ENCODE measurements at regions not wholly inside any gene's neighbourhood (a gene's known extent, or its start where the extent isn't known, plus 50 kb on each side); places are given as distances from the start of the nearest gene placed in this dataset.
A peak's percentile ranks its signal among the peaks of the same experiment; 100 is the strongest.

DNA sequence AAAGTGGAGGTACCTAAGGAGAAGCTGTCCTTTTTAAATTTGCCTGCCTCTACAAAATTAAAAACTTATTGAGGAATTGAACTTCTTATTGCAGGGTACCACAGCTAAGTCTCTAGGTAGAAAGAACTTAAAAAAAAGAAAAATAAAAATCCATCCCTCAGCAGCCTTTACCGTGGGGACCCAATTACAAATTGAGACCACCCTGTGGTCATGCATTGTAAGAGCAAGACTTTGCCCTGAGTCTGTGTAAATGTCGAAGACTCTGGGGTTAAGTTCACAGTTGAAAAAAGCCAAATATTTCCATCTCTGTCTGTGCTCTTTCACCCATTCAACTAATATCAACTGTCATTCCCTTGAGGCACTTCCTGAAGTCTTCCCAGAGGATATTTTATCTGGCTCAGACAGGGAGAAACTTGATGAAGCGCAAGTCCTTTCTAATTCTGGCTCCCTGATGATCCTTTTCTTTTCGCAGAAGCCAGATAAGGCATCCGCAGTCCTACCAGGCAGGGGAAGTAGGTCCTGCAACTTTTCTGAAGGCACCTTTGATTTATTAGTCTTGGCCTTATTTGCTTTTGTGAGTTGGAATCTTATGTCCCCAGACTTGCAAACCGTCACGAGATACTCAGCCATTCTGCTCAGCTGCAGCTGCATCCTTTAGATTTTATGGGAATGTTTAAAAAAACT lies 323.8 kb upstream of the WWC1 start:
- H3K9ac ChIP-seq (ENCODE audit: low read depth in 1 of 2, low read length in 2 of 2) = no peak overlapping the region
- no peak overlapping the region for H3K4me3 ChIP-seq (ENCODE audit: low read depth in 1 of 3, low read length in 3 of 3)
- no peaks in the 10 kb centered on the region for H3K4me1 ChIP-seq (ENCODE audit: control insufficient read depth in 4 of 4, insufficient read depth in 4 of 4, low read length in 3 of 4)
- WGBS = 36% methylated on average over 7 of the region's 7 CpGs
- DNase-seq (ENCODE audit: low spot score) = no peak
- no peak overlapping the region for H3K27ac ChIP-seq (ENCODE audit: low read depth in 1 of 2, low read length in 2 of 2)
- H3K27me3 ChIP-seq (ENCODE audit: control insufficient read depth in 4 of 4, insufficient read depth in 4 of 4, low read length in 3 of 4) = no peaks in the 10 kb centered on the region
- H3K36me3 ChIP-seq (ENCODE audit: control insufficient read depth in 4 of 4, insufficient read depth in 3 of 4, low read depth in 1 of 4, low read length in 3 of 4) = no peaks in the 10 kb centered on the region
- TF ChIP-seq RXRA (IDR thresholded peaks at IDR 0.05) (peak in 1 of 2 donors; percentile 12), JUND (IDR thresholded peaks at IDR 0.05) (no peak)
- no peaks in the 10 kb centered on the region for H3K9me3 ChIP-seq (ENCODE audit: control insufficient read depth in 4 of 4, low read length in 3 of 4)

DNA sequence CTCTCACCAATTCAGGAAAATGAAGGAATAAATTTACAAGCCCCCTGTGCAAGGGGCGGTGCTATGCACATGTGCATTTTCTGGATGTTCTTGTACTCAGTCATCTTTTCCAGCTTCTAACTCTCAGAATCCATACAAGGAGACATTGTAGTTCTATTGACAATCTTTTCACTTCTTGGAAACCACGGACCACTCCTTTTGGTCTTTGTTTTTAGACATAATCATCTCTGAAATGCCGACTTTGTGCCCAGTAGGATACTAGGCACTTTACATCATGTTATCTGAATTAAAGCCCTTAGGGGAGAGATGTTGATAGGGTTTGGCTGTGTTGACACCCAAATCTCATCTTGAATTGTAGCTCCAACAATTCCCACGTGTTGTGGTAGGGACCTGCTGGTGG lies 322.6 kb upstream of the WWC1 start:
- H3K9me3 ChIP-seq (ENCODE audit: control insufficient read depth in 4 of 4, low read length in 3 of 4) = no peaks in the 10 kb centered on the region
- no peak for TF ChIP-seq SP1 (IDR thresholded peaks at IDR 0.05)
- no peak for TF ChIP-seq GABPA (IDR thresholded peaks at IDR 0.05 in 1 of 2, conservative IDR thresholded peaks at IDR 0.05 in 1 of 2)
- no peak for TF ChIP-seq FOXA2 (IDR thresholded peaks at IDR 0.05)
- no peak for TF ChIP-seq FOXA1 (IDR thresholded peaks at IDR 0.05)
- no peak for TF ChIP-seq RAD21 (IDR thresholded peaks at IDR 0.05)
- no peak for TF ChIP-seq MAX (IDR thresholded peaks at IDR 0.05)
- TF ChIP-seq ATF3 (IDR thresholded peaks at IDR 0.05) = no peak
- no peak for TF ChIP-seq HNF4G (IDR thresholded peaks at IDR 0.05)
- TF ChIP-seq CTCF (IDR thresholded peaks at IDR 0.05; ENCODE audit: low read depth, low read length, missing input control) = no peak
- H3K4me1 ChIP-seq (ENCODE audit: control insufficient read depth in 4 of 4, insufficient read depth in 4 of 4, low read length in 3 of 4) = no peaks in the 10 kb centered on the region
- H3K27ac ChIP-seq (ENCODE audit: low read depth in 1 of 2, low read length in 2 of 2) = no peak overlapping the region
- no peak overlapping the region for H3K9ac ChIP-seq (ENCODE audit: low read depth in 1 of 2, low read length in 2 of 2)
- no peaks in the 10 kb centered on the region for H3K36me3 ChIP-seq (ENCODE audit: control insufficient read depth in 4 of 4, insufficient read depth in 3 of 4, low read depth in 1 of 4, low read length in 3 of 4)
- H3K4me3 ChIP-seq (ENCODE audit: low read depth in 1 of 3, low read length in 3 of 3) = no peak overlapping the region
- DNase-seq (ENCODE audit: low spot score) = no peak
- 79% methylated on average over 4 of the region's 4 CpGs for WGBS
- no peaks in the 10 kb centered on the region for H3K27me3 ChIP-seq (ENCODE audit: control insufficient read depth in 4 of 4, insufficient read depth in 4 of 4, low read length in 3 of 4)

DNA sequence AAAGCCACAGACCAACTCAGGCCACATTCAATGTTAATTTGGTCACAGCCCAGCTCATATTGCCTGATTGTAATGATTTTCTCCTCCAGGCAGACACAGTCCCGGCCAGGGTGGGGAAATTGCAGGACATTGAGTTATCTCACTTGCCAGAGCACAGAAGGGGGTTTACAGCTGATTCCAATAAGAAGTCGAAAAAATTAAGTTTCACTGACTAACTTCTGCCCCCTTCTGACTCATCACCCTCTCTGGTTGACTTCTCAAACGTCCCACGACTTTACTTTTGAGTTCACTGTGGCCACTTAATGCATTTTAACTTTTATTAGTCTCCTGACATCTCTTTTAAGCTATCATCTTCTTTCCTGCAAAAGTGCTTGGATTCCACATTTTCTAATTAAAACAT lies 321.4 kb upstream of the WWC1 start:
- H3K9ac ChIP-seq (ENCODE audit: low read depth in 1 of 2, low read length in 2 of 2) = no peak overlapping the region
- no peak overlapping the region for H3K4me3 ChIP-seq (ENCODE audit: low read depth in 1 of 3, low read length in 3 of 3)
- no peak overlapping the region for H3K27ac ChIP-seq (ENCODE audit: low read depth in 1 of 2, low read length in 2 of 2)
- TF ChIP-seq HNF4G (IDR thresholded peaks at IDR 0.05) (no peak), GABPA (IDR thresholded peaks at IDR 0.05 in 1 of 2, conservative IDR thresholded peaks at IDR 0.05 in 1 of 2) (no peak), RXRA (IDR thresholded peaks at IDR 0.05) (no peak), EGR1 (IDR thresholded peaks at IDR 0.05; ENCODE audit: low read depth in 2 of 2) (no peak), CTCF (IDR thresholded peaks at IDR 0.05; ENCODE audit: low read depth, low read length, missing input control) (no peak), MAX (IDR thresholded peaks at IDR 0.05) (no peak), JUND (IDR thresholded peaks at IDR 0.05) (no peak), ATF3 (IDR thresholded peaks at IDR 0.05) (no peak), FOXA2 (IDR thresholded peaks at IDR 0.05) (no peak), TAF1 (conservative IDR thresholded peaks at IDR 0.05) (no peak)
- TF ChIP-seq, protein P1, sequence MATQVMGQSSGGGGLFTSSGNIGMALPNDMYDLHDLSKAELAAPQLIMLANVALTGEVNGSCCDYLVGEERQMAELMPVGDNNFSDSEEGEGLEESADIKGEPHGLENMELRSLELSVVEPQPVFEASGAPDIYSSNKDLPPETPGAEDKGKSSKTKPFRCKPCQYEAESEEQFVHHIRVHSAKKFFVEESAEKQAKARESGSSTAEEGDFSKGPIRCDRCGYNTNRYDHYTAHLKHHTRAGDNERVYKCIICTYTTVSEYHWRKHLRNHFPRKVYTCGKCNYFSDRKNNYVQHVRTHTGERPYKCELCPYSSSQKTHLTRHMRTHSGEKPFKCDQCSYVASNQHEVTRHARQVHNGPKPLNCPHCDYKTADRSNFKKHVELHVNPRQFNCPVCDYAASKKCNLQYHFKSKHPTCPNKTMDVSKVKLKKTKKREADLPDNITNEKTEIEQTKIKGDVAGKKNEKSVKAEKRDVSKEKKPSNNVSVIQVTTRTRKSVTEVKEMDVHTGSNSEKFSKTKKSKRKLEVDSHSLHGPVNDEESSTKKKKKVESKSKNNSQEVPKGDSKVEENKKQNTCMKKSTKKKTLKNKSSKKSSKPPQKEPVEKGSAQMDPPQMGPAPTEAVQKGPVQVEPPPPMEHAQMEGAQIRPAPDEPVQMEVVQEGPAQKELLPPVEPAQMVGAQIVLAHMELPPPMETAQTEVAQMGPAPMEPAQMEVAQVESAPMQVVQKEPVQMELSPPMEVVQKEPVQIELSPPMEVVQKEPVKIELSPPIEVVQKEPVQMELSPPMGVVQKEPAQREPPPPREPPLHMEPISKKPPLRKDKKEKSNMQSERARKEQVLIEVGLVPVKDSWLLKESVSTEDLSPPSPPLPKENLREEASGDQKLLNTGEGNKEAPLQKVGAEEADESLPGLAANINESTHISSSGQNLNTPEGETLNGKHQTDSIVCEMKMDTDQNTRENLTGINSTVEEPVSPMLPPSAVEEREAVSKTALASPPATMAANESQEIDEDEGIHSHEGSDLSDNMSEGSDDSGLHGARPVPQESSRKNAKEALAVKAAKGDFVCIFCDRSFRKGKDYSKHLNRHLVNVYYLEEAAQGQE (IDR thresholded peaks at IDR 0.05) = no peak
- TF ChIP-seq, protein P2, sequence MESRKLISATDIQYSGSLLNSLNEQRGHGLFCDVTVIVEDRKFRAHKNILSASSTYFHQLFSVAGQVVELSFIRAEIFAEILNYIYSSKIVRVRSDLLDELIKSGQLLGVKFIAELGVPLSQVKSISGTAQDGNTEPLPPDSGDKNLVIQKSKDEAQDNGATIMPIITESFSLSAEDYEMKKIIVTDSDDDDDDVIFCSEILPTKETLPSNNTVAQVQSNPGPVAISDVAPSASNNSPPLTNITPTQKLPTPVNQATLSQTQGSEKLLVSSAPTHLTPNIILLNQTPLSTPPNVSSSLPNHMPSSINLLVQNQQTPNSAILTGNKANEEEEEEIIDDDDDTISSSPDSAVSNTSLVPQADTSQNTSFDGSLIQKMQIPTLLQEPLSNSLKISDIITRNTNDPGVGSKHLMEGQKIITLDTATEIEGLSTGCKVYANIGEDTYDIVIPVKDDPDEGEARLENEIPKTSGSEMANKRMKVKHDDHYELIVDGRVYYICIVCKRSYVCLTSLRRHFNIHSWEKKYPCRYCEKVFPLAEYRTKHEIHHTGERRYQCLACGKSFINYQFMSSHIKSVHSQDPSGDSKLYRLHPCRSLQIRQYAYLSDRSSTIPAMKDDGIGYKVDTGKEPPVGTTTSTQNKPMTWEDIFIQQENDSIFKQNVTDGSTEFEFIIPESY (IDR thresholded peaks at IDR 0.05) = no peak
- no peak for DNase-seq (ENCODE audit: low spot score)
- 54% methylated on average over 4 of the region's 4 CpGs for WGBS
- no peaks in the 10 kb centered on the region for H3K36me3 ChIP-seq (ENCODE audit: control insufficient read depth in 4 of 4, insufficient read depth in 3 of 4, low read depth in 1 of 4, low read length in 3 of 4)
- H3K9me3 ChIP-seq (ENCODE audit: control insufficient read depth in 4 of 4, low read length in 3 of 4) = no peaks in the 10 kb centered on the region
- no peaks in the 10 kb centered on the region for H3K27me3 ChIP-seq (ENCODE audit: control insufficient read depth in 4 of 4, insufficient read depth in 4 of 4, low read length in 3 of 4)
- H3K4me1 ChIP-seq (ENCODE audit: control insufficient read depth in 4 of 4, insufficient read depth in 4 of 4, low read length in 3 of 4) = no peaks in the 10 kb centered on the region

Measured in liver (tissue), 8 donors.